ENCODE measurements at regions not wholly inside any gene's neighbourhood (a gene's known extent, or its start where the extent isn't known, plus 50 kb on each side); places are given as distances from the start of the nearest gene placed in this dataset.

DNA sequence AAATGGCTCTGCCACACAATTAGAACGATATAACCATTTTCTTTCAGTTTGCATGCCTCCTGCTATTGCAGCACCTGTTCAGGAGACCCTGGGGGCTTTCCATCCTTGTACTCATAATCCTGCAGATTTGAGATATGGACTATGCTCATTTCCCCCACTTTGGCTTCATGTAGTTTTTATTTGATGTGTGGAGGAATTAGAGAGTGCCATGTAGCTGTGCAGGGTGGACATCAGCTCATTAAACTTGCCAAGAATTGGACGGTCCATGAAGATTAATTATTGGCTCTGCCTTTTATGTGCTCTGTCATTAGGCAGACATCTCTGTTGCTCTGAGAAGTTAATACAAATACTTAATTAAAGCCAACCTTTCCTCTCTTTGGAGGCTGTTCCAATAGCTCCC is 66.2 kb upstream of the CD83 start:
- no peak overlapping the region for H3K27ac Mint-ChIP-seq (ENCODE audit: unreplicated experiment)
- H3K4me3 Mint-ChIP-seq, result no peak overlapping the region
- TF ChIP-seq, protein P1, sequence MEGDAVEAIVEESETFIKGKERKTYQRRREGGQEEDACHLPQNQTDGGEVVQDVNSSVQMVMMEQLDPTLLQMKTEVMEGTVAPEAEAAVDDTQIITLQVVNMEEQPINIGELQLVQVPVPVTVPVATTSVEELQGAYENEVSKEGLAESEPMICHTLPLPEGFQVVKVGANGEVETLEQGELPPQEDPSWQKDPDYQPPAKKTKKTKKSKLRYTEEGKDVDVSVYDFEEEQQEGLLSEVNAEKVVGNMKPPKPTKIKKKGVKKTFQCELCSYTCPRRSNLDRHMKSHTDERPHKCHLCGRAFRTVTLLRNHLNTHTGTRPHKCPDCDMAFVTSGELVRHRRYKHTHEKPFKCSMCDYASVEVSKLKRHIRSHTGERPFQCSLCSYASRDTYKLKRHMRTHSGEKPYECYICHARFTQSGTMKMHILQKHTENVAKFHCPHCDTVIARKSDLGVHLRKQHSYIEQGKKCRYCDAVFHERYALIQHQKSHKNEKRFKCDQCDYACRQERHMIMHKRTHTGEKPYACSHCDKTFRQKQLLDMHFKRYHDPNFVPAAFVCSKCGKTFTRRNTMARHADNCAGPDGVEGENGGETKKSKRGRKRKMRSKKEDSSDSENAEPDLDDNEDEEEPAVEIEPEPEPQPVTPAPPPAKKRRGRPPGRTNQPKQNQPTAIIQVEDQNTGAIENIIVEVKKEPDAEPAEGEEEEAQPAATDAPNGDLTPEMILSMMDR (conservative IDR thresholded peaks at IDR 0.05), result no peak
- DNase-seq (ENCODE audit: low read depth, low spot score), result no peak
- peaks cover 31% of the 10 kb centered on the region for H3K27me3 Mint-ChIP-seq (ENCODE audit: low read depth)
- no peaks in the 10 kb centered on the region for H3K36me3 Mint-ChIP-seq (ENCODE audit: low read depth)
- H3K9me3 Mint-ChIP-seq, result no peaks in the 10 kb centered on the region
- no peaks in the 10 kb centered on the region for H3K4me1 Mint-ChIP-seq

DNA sequence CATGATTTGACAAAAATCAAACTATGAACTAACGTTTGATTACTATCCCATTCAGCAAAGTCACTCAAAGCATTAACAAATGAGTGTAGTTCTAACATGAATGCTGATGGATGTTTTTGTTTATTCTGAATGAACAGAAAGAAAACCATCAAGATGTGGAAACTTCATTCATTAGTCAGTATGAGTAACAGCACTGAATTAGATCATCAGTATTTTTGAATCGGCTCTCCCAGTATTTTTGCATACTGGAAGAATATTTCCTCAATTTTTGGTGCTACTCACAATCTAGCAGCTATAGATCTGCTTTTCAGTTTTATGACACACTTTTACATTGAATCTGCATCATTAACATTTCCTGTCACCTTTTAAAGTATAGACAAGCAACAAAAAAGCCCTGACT is 63.8 kb upstream of the CD83 start:
- DNase-seq (ENCODE audit: low read depth, low spot score), result no peak
- Mint-ChIP-seq H3K9me3 (no peaks in the 10 kb centered on the region), H3K4me1 (no peaks in the 10 kb centered on the region), H3K27me3 (ENCODE audit: low read depth) (peaks cover 19% of the 10 kb centered on the region), H3K4me3 (no peak overlapping the region), H3K27ac (ENCODE audit: unreplicated experiment) (no peak overlapping the region), H3K36me3 (ENCODE audit: low read depth) (no peaks in the 10 kb centered on the region)
- TF ChIP-seq, protein P1 (conservative IDR thresholded peaks at IDR 0.05), result no peak

DNA sequence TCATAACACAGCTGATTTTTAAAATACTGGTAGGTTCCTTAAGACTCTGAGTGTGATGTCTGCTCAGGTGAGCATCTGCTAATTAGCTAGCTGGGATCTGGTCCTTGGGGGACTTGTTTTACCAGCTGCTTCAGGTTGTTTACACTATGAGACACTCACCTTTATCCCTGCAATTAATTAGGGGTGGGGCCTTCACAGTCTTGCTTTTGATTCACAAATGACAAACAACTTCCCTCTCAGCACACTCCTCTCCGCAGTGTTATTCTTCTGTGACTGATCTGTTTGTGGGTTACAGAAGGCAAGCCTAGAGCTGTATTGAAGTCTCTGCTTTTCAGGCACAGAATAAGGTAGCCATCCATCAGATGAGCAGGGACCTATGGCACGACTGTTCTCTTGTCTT is 62.0 kb upstream of the CD83 start:
- no peaks in the 10 kb centered on the region for H3K9me3 Mint-ChIP-seq
- peaks cover 14% of the 10 kb centered on the region for H3K27me3 Mint-ChIP-seq (ENCODE audit: low read depth)
- no peaks in the 10 kb centered on the region for H3K4me1 Mint-ChIP-seq
- no peak for DNase-seq (ENCODE audit: low read depth, low spot score)
- H3K27ac Mint-ChIP-seq (ENCODE audit: unreplicated experiment), result no peak overlapping the region
- TF ChIP-seq, protein P1 (conservative IDR thresholded peaks at IDR 0.05), result no peak
- H3K4me3 Mint-ChIP-seq, result no peak overlapping the region
- no peaks in the 10 kb centered on the region for H3K36me3 Mint-ChIP-seq (ENCODE audit: low read depth)

DNA sequence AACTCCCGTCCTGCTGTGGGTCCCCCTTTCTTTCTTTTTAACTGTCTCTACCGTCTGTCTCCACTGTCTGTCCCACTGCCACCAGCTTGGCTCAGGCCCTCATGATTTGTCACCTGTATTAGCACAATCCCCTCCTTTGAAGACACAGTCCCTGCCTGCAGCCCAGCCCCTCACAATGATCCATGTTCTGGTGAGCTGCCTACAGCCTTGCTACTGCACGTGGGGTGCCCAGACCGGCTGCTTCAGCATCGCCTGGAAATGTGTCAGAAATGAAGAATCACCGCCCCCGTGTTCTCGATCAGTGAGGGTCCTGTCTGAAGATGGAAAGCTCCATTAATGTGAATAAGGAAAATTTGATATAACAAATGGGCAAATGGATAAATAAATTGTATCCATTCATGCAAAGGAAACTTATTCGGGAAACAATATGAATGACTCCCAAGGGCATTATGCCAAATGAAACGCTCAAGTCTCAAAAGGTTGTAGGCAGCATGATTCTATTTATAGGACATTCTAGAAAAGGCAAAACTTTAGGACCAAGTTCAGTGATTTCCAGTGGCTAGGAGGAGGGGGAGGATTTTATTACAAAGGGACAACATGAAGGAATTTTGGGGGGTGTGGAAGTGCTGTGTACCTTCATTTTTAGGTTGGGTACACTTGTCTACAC is 59.4 kb upstream of the CD83 start:
- H3K9me3 Mint-ChIP-seq, result peaks cover 6% of the 10 kb centered on the region
- peaks cover 10% of the 10 kb centered on the region for H3K27me3 Mint-ChIP-seq (ENCODE audit: low read depth)
- H3K4me1 Mint-ChIP-seq, result no peaks in the 10 kb centered on the region
- DNase-seq (ENCODE audit: low read depth, low spot score), result no peak
- H3K36me3 Mint-ChIP-seq (ENCODE audit: low read depth), result no peaks in the 10 kb centered on the region
- no peak overlapping the region for H3K27ac Mint-ChIP-seq (ENCODE audit: unreplicated experiment)
- no peak overlapping the region for H3K4me3 Mint-ChIP-seq
- TF ChIP-seq, protein P1 (conservative IDR thresholded peaks at IDR 0.05), result no peak

DNA sequence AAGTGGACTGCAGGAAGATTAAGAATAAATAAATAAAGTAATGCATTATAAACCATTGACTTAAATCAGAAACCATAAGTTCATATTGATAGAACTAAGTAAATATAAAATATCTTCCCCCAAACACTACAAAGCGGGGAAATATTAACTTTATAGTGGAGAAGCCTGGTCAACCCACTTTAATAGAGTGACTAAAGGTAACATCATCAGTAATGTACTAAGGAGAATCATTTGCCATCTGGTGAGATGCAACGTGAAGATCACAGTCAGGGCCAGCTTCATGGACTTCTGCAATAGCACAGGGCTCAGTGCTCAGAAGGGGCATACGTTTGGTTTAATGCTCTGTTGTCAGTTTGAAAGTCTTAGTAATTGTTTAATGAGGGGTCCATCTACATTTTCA is 58.8 kb upstream of the CD83 start:
- no peak overlapping the region for H3K27ac Mint-ChIP-seq (ENCODE audit: unreplicated experiment)
- peaks cover 6% of the 10 kb centered on the region for H3K9me3 Mint-ChIP-seq
- TF ChIP-seq, protein P1 (conservative IDR thresholded peaks at IDR 0.05), result no peak
- H3K4me1 Mint-ChIP-seq, result no peaks in the 10 kb centered on the region
- H3K27me3 Mint-ChIP-seq (ENCODE audit: low read depth), result peaks cover 10% of the 10 kb centered on the region
- DNase-seq (ENCODE audit: low read depth, low spot score), result no peak
- H3K4me3 Mint-ChIP-seq, result no peak overlapping the region
- H3K36me3 Mint-ChIP-seq (ENCODE audit: low read depth), result no peaks in the 10 kb centered on the region
